H1 (cell line): ENCODE measurements at regions not wholly inside any gene's neighbourhood (a gene's known extent, or its start where the extent isn't known, plus 50 kb on each side); places are given as distances from the start of the nearest gene placed in this dataset.
A peak's percentile ranks its signal among the peaks of the same experiment; 100 is the strongest.

Experiments
- CTCF ChIA-PET: fragments of 300-600 bp; sonication (Branson Sonifier 250); formaldehyde crosslinking; loops from one replicate; lab custom pipeline; 2021; ENCODE audit not compliant: partially characterized antibody; lab: Charles Lee
- POLR2A ChIA-PET: fragments of 300-600 bp; sonication (Branson Sonifier 250); formaldehyde crosslinking; loops from one replicate; lab custom pipeline; 2021; ENCODE audit warnings: inconsistent platforms; ENCODE audit not compliant: partially characterized antibody; lab: Charles Lee
- DNase-seq, 2 experiments: peaks; one replicate each; pipeline versions ENCODE4 v3.0.0 to v3.0.0-alpha.2; 2010 to 2022; ENCODE audit warnings: low spot score in 2 of 2, low read depth in 1 of 2, mixed read lengths in 1 of 2
- FAIRE-seq: peaks from 2 replicates; lab custom pipeline; 2011; peaks lifted over from hg19 to GRCh38; lab: Jason Lieb, UNC
- H2AFZ ChIP-seq: 2 replicates; pipeline ENCODE4 v1.8.1; 2012; ENCODE audit warnings: low read length, inconsistent platforms
- H2AK5ac ChIP-seq: 2 replicates; pipeline ENCODE4 v1.6.1; 2013; ENCODE audit warnings: low read depth, low read length
- H2BK120ac ChIP-seq: replicated peaks from 2 replicates; pipeline ENCODE3; 2013; ENCODE audit warnings: low read depth, low read length, inconsistent platforms
- H2BK12ac ChIP-seq: 2 replicates; pipeline ENCODE4 v1.6.1; 2013; ENCODE audit warnings: low read depth, low read length
- H2BK15ac ChIP-seq: 2 replicates; pipeline ENCODE4 v1.6.1; 2013; ENCODE audit warnings: low read length
- H2BK20ac ChIP-seq: 2 replicates; pipeline ENCODE4 v1.6.1; 2013; ENCODE audit warnings: low read length
- H2BK5ac ChIP-seq: 2 replicates; pipeline ENCODE4 v1.6.1; 2013; ENCODE audit warnings: low read depth, low read length
- H3K14ac ChIP-seq: 2 replicates; pipeline ENCODE4 v1.6.1; 2013; ENCODE audit warnings: inconsistent platforms; ENCODE audit not compliant: insufficient read length
- H3K18ac ChIP-seq: 2 replicates; pipeline ENCODE4 v1.6.1; 2013; ENCODE audit warnings: low read length; ENCODE audit errors: extremely low read depth
- H3K23ac ChIP-seq: 2 replicates; pipeline ENCODE4 v1.6.1; 2013; ENCODE audit warnings: inconsistent platforms; ENCODE audit not compliant: insufficient read length
- H3K23me2 ChIP-seq: 2 replicates; pipeline ENCODE4 v1.6.1; 2013; ENCODE audit warnings: low read depth, low read length
- H3K27ac ChIP-seq: 2 replicates; pipeline ENCODE4 v1.6.1; 2011; ENCODE audit warnings: low read depth, low read length, inconsistent platforms
- H3K27me3 ChIP-seq, 4 experiments: replicated peaks in 1 of 4; 1 replicate in 1 of 4; 2 replicates in 3 of 4; pipeline versions ENCODE4 v1.6.1 to v1.8.1; 2011 to 2013; ENCODE audit warnings: low read length in 3 of 4, mild to moderate bottlenecking in 3 of 4, inconsistent platforms in 2 of 4, mixed read lengths in 2 of 4, moderate library complexity in 1 of 4; ENCODE audit not compliant: control insufficient read depth in 3 of 4, insufficient read depth in 3 of 4; ENCODE audit errors: extremely low read depth in 1 of 4
- H3K36me3 ChIP-seq, 4 experiments: 2 replicates each; pipeline versions ENCODE4 v1.6.1 to v1.8.1; 2011 to 2013; ENCODE audit warnings: mild to moderate bottlenecking in 4 of 4, low read length in 3 of 4, moderate library complexity in 2 of 4, control low read depth in 1 of 4, inconsistent platforms in 1 of 4; ENCODE audit not compliant: insufficient read depth in 4 of 4, control insufficient read depth in 2 of 4
- H3K4ac ChIP-seq: replicated peaks from 2 replicates; pipeline ENCODE3; 2013; ENCODE audit warnings: low read length, low read depth, mixed read lengths, inconsistent platforms; ENCODE audit not compliant: insufficient read length
- H3K4me1 ChIP-seq, 4 experiments: replicated peaks in 1 of 4; 1 replicate in 1 of 4; 2 replicates in 3 of 4; pipeline versions ENCODE4 v1.6.1 to v1.8.1; 2011 to 2013; ENCODE audit warnings: low read length in 3 of 4, inconsistent platforms in 2 of 4, mixed read lengths in 1 of 4; ENCODE audit not compliant: insufficient read depth in 4 of 4, control insufficient read depth in 3 of 4
- H3K4me2 ChIP-seq, 2 experiments: 2 replicates each; pipeline versions ENCODE4 v1.6.1 to v1.8.1; 2011 to 2013; ENCODE audit warnings: low read depth in 2 of 2, low read length in 2 of 2, control low read depth in 1 of 2, inconsistent platforms in 1 of 2, mild to moderate bottlenecking in 1 of 2; ENCODE audit not compliant: insufficient read depth in 1 of 2
- H3K4me3 ChIP-seq, 4 experiments: fragments of 200-600, 300-600 bp in 1 of 4; sonication (generic), shearing (Covaris generic), sonication (Bioruptor Twin) in 1 of 4; 2 replicates each; pipeline versions ENCODE4 v1.5.1 to v1.8.1; 2011 to 2016; ENCODE audit warnings: low read length in 4 of 4, low read depth in 3 of 4, control low read depth in 2 of 4, inconsistent platforms in 2 of 4, mild to moderate bottlenecking in 2 of 4, mixed read lengths in 1 of 4, moderate library complexity in 1 of 4; ENCODE audit not compliant: insufficient read depth in 2 of 4; ENCODE audit errors: extremely low read depth in 1 of 4
- H3K56ac ChIP-seq: replicated peaks from 2 replicates; pipeline ENCODE3; 2013; ENCODE audit warnings: low read depth, mild to moderate bottlenecking, mixed read lengths, low read length, inconsistent platforms; ENCODE audit not compliant: insufficient read length
- H3K79me1 ChIP-seq: 2 replicates; pipeline ENCODE4 v1.6.1; 2013; ENCODE audit warnings: low read depth, low read length, control low read depth
- H3K79me2 ChIP-seq, 2 experiments: 2 replicates each; pipeline versions ENCODE4 v1.6.1 to v1.8.1; 2012 to 2013; ENCODE audit warnings: low read length in 2 of 2, mild to moderate bottlenecking in 2 of 2, inconsistent platforms in 1 of 2; ENCODE audit not compliant: insufficient read depth in 2 of 2, control insufficient read depth in 1 of 2
- H3K9ac ChIP-seq, 4 experiments: replicated peaks in 1 of 4; 1 replicate in 1 of 4; 2 replicates in 3 of 4; pipeline versions ENCODE4 v1.6.1 to v1.8.1; 2011 to 2013; ENCODE audit warnings: low read depth in 3 of 4, low read length in 3 of 4, control low read depth in 2 of 4, mild to moderate bottlenecking in 2 of 4, moderate library complexity in 2 of 4, inconsistent platforms in 1 of 4; ENCODE audit errors: extremely low read depth in 1 of 4
- H3K9me3 ChIP-seq, 2 experiments: 2 replicates each; pipeline versions ENCODE4 v1.6.1 to v1.8.1; 2012 to 2013; ENCODE audit warnings: mild to moderate bottlenecking in 2 of 2, moderate library complexity in 2 of 2, control low read depth in 1 of 2, inconsistent platforms in 1 of 2, low read depth in 1 of 2, low read length in 1 of 2, mixed read lengths in 1 of 2; ENCODE audit not compliant: insufficient read depth in 2 of 2
- H4K20me1 ChIP-seq, 2 experiments: replicated peaks in 1 of 2; 2 replicates each; pipeline versions ENCODE3 to v1.8.1; 2011 to 2013; ENCODE audit warnings: inconsistent platforms in 2 of 2, low read length in 2 of 2, mild to moderate bottlenecking in 1 of 2; ENCODE audit not compliant: insufficient read depth in 2 of 2, control insufficient read depth in 1 of 2
- H4K5ac ChIP-seq: 2 replicates; pipeline ENCODE4 v1.6.1; 2013; ENCODE audit warnings: low read length, low read depth, mixed read lengths, inconsistent platforms; ENCODE audit not compliant: insufficient read length
- H4K8ac ChIP-seq: 2 replicates; pipeline ENCODE4 v1.8.0; 2013; ENCODE audit warnings: mild to moderate bottlenecking, moderate library complexity, low read length, inconsistent platforms; ENCODE audit not compliant: insufficient read depth; ENCODE audit errors: extremely low read depth
- H4K91ac ChIP-seq: replicated peaks from 2 replicates; pipeline ENCODE3; 2013; ENCODE audit warnings: low read length, mixed read lengths, inconsistent platforms; ENCODE audit not compliant: insufficient read length
- BACH1 ChIP-seq: IDR thresholded peaks from 2 replicates; pipeline ENCODE4 v1.6.1; 2012; ENCODE audit warnings: low read length, improper control_type of control experiment
- CREB1 ChIP-seq: IDR thresholded peaks from 2 replicates; pipeline ENCODE4 v1.6.1; 2012; ENCODE audit warnings: inconsistent platforms
- EP300 ChIP-seq, 2 experiments: IDR thresholded peaks; 1 replicate in 1 of 2; 2 replicates in 1 of 2; pipeline ENCODE4 v1.6.1; 2011 to 2012; ENCODE audit warnings: low read depth in 2 of 2, low read length in 2 of 2, mild to moderate bottlenecking in 2 of 2, borderline replicate concordance in 1 of 2, inconsistent platforms in 1 of 2, moderate library complexity in 1 of 2
- HDAC2 ChIP-seq, 2 experiments: fragments of 300-600 bp in 1 of 2; sonication (generic) in 1 of 2; IDR thresholded peaks; 2 replicates each; pipeline ENCODE4 v1.6.1; 2011 to 2012; ENCODE audit warnings: low read depth in 2 of 2, low read length in 2 of 2, mild to moderate bottlenecking in 2 of 2, moderate library complexity in 2 of 2, borderline replicate concordance in 1 of 2, inconsistent platforms in 1 of 2
- PHF8 ChIP-seq: fragments of 200-600 bp; sonication (generic); conservative IDR thresholded peaks from 2 replicates; pipeline ENCODE4 v1.7.1; 2012; ENCODE audit warnings: low read depth, mild to moderate bottlenecking, inconsistent platforms, low read length, moderate library complexity
- RAD21 ChIP-seq, 2 experiments: IDR thresholded peaks in 1 of 2; conservative IDR thresholded peaks in 1 of 2; 2 replicates each; pipeline ENCODE4 v1.6.1; 2011; ENCODE audit warnings: low read depth in 2 of 2, low read length in 2 of 2, improper control_type of control experiment in 1 of 2, inconsistent platforms in 1 of 2, mild to moderate bottlenecking in 1 of 2, moderate library complexity in 1 of 2
- RNF2 ChIP-seq: fragments of 200-900, 300-1000 bp; sonication (generic); IDR thresholded peaks from 2 replicates; pipeline ENCODE4 v1.7.1; 2016; ENCODE audit warnings: borderline replicate concordance, low read depth, mild to moderate bottlenecking, antibody characterized with exemption, low read length; ENCODE audit not compliant: poor library complexity, severe bottlenecking; ENCODE audit errors: missing control alignments
- RXRA ChIP-seq: IDR thresholded peaks from 2 replicates; pipeline ENCODE4 v1.6.1; 2011; ENCODE audit warnings: low read depth, mild to moderate bottlenecking, low read length, moderate library complexity; ENCODE audit not compliant: insufficient read depth
- TAF7 ChIP-seq: optimal IDR thresholded peaks from 2 replicates; pipeline ENCODE3; 2011; ENCODE audit warnings: low read depth, mild to moderate bottlenecking, inconsistent platforms, low read length, moderate library complexity, borderline replicate concordance
- TEAD4 ChIP-seq: IDR thresholded peaks from 2 replicates; pipeline ENCODE4 v1.6.1; 2012; ENCODE audit warnings: low read depth, low read length, inconsistent platforms, mixed read lengths
- WGBS, 2 experiments: shearing (Covaris generic) in 1 of 2; methylation state at CpG; one replicate each; pipeline versions ENCODE4 v1.1.6 to v1.1.7; 2013 to 2015; ENCODE audit warnings: low lambda C conversion rate in 2 of 2, mixed read lengths in 2 of 2, inconsistent platforms in 1 of 2, low coverage in 1 of 2, missing lambda C conversion rate in 1 of 2; ENCODE audit not compliant: insufficient replicate concordance in 2 of 2, insufficient coverage in 1 of 2, insufficient read length in 1 of 2; ENCODE audit errors: extremely low coverage in 1 of 2, missing lambda C conversion rate in 1 of 2; 5-methylcytosine and 5-hydroxymethylcytosine counted together
- TF ChIP-seq, protein P1 (sequence below): IDR thresholded peaks from 2 replicates; pipeline ENCODE4 v1.6.1; 2011; ENCODE audit warnings: low read depth, mild to moderate bottlenecking, low read length; ENCODE audit not compliant: insufficient read depth

DNA sequence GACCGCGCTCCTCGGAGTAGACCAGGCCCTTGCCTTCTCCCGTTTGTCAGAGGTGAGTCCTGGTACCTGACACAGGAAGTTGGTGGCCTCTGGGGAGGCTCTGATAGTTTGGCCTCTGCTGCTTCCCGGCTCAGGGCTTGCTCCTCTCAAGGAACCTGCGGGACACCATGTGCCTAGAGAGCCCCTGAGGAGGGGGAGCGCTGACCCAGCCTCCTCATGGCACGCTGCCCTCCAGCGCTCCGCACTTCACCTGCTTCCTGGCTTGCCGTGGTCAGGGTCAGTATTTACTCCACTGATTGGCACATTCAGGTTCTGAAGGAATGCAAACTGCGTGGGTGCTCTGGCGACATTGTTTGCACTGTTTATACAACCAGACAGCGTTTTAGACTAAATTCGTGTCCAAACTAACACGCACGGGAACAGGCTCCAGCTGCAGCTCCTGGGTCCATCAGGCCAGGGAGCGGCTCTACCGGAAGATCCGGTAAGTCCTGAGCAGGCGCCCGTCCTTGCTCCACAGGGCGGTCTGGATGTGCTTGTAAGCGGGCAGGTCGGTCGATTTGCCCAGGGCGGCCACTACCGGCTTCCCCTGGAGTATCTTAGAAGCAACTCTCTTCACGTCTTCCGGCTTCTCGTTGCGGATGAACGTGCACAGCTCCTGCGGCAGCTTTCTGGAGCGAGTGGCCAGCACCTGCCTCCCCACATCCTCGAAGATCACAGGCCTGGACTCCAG is 121.6 kb upstream of the GRID2 start:
- no peak overlapping the region for H2AFZ ChIP-seq
- 98% methylated on average over 27 of the region's 36 CpGs; no CpG with 5 or more reads in 1 of the 2 experiments for WGBS, 2 experiments
- no peak for TF ChIP-seq PHF8
- TF ChIP-seq TAF7, result no peak
- TF ChIP-seq RXRA, result no peak
- TF ChIP-seq TEAD4, result no peak
- TF ChIP-seq RNF2, result no peak
- TF ChIP-seq CREB1, result no peak
- TF ChIP-seq, protein P1, sequence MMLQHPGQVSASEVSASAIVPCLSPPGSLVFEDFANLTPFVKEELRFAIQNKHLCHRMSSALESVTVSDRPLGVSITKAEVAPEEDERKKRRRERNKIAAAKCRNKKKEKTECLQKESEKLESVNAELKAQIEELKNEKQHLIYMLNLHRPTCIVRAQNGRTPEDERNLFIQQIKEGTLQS, result no peak
- no peak for TF ChIP-seq EP300 (IDR thresholded peaks at IDR 0.05; ENCODE audit: borderline replicate concordance in 1 of 2, low read depth in 2 of 2, low read length in 2 of 2)
- TF ChIP-seq BACH1, result no peak
- TF ChIP-seq RAD21 (IDR thresholded peaks at IDR 0.05 in 1 of 2, conservative IDR thresholded peaks at IDR 0.05 in 1 of 2; ENCODE audit: low read depth in 2 of 2, low read length in 2 of 2), result no peak
- TF ChIP-seq HDAC2 (IDR thresholded peaks at IDR 0.05; ENCODE audit: borderline replicate concordance in 1 of 2, low read depth in 2 of 2, low read length in 2 of 2), result no peak

More for the DNA sequence above, 121.6 kb upstream of the GRID2 start:
- Histone ChIP-seq H3K4me2 (no peak overlapping the region), H2AK5ac (no peak overlapping the region), H3K36me3 (no peaks in the 10 kb centered on the region), H3K18ac (no peak overlapping the region), H3K14ac (no peak overlapping the region), H4K20me1 (peaks cover 0 to 1% of the 10 kb centered on the region in 2 experiments), H3K9me3 (peaks cover 0 to 5% of the 10 kb centered on the region in 2 experiments; a peak in 1 of 4 replicates), H3K79me1 (no peaks in the 10 kb centered on the region), H2BK20ac (no peak overlapping the region), H2BK15ac (no peak overlapping the region), H3K79me2 (no peaks in the 10 kb centered on the region), H2BK5ac (no peak overlapping the region), H3K9ac (no peak overlapping the region), H3K27ac (no peak overlapping the region), H2BK120ac (no peak overlapping the region), H3K4me3 (no peak overlapping the region), H3K4ac (no peak overlapping the region), H4K8ac (peak overlapping the region; percentile 35; the same call in 1 of the 2 replicates), H4K5ac (no peak overlapping the region), H3K23ac (no peak overlapping the region), H3K27me3 (no peaks in the 10 kb centered on the region), H3K56ac (no peak overlapping the region), H3K4me1 (no peaks in the 10 kb centered on the region), H4K91ac (no peak overlapping the region), H2BK12ac (no peak overlapping the region), H3K23me2 (no peaks in the 10 kb centered on the region)
- DNase-seq (no peak), FAIRE-seq (no peak)
- ChIA-PET POLR2A (interaction anchor here (1.1 kb wide), 1 partner anchor 76 kb away, joined by 4 read pairs; no protein-coding TSS in a partner anchor), CTCF (interaction anchor here (1.2 kb wide), 1 partner anchor 17 kb away, joined by 3 read pairs; no protein-coding TSS in a partner anchor)
